ENCODE measurements at regions not wholly inside any gene's neighbourhood (a gene's known extent, or its start where the extent isn't known, plus 50 kb on each side); places are given as distances from the start of the nearest gene placed in this dataset.

- intact Hi-C loops (cut with micrococcal nuclease), result no loop called here
- Histone ChIP-seq H3K27ac (ENCODE audit: low read depth in 1 of 2, low read length in 2 of 2) (no peak overlapping the region), H2AFZ (ENCODE audit: insufficient read depth, low read depth, low read length, poor library complexity, severe bottlenecking) (no peak overlapping the region), H3K9ac (ENCODE audit: insufficient read depth, low read length, poor library complexity, severe bottlenecking) (no peak overlapping the region), H3K79me2 (ENCODE audit: insufficient read depth, low read length) (peaks cover 10% of the 10 kb centered on the region), H3K36me3 (replicated peaks in 1 of 2; ENCODE audit: control insufficient read depth in 1 of 2, insufficient read depth in 2 of 2, low read length in 2 of 2) (peaks cover 50 to 67% of the 10 kb centered on the region in 2 donors), H3K4me3 (replicated peaks in 1 of 3; ENCODE audit: low read depth in 2 of 3, low read length in 3 of 3) (no peak overlapping the region), H3K27me3 (ENCODE audit: control insufficient read depth in 2 of 2, insufficient read depth in 2 of 2, low read length in 2 of 2) (no peaks in the 10 kb centered on the region), H3K4me1 (ENCODE audit: control insufficient read depth in 1 of 2, insufficient read depth in 2 of 2, low read length in 2 of 2) (peaks cover 18 to 22% of the 10 kb centered on the region in 2 donors), H3K4me2 (replicated peaks; ENCODE audit: extremely low read depth, low read length, poor library complexity, severe bottlenecking) (no peak overlapping the region), H4K20me1 (ENCODE audit: insufficient read depth, low read length) (peaks cover 95% of the 10 kb centered on the region), H3K9me3 (replicated peaks in 1 of 2; ENCODE audit: control insufficient read depth in 1 of 2, insufficient read depth in 1 of 2, low read length in 2 of 2) (no peaks in the 10 kb centered on the region)
- Mint-ChIP-seq H3K36me3 (peaks cover 36 to 41% of the 10 kb centered on the region in 2 donors), H3K27ac (no peak overlapping the region), H3K27me3 (ENCODE audit: low read depth in 3 of 3) (peaks cover 0 to 9% (median 0%) of the 10 kb centered on the region in 3 donors), H3K4me1 (peaks cover 21% of the 10 kb centered on the region), H3K9me3 (no peaks in the 10 kb centered on the region), H3K4me3 (no peak overlapping the region)
- TF ChIP-seq CTCF (IDR thresholded peaks at IDR 0.05), result no peak
- WGBS (ENCODE audit: insufficient coverage), result 88% methylated on average over 3 of the region's 8 CpGs
- no peak for DNase-seq
These were observed 133.5 kb downstream of the NCOR2 start for GRCh38 chr12:124433879-124434278.

GRCh38 chr12:124433147-124433874, 134.1 kb downstream of the NCOR2 start:
- peaks cover 95% of the 10 kb centered on the region for H4K20me1 ChIP-seq (ENCODE audit: insufficient read depth, low read length)
- WGBS (ENCODE audit: insufficient coverage), result 80% methylated on average over 17 of the region's 22 CpGs
- no peaks in the 10 kb centered on the region for H3K9me3 ChIP-seq (replicated peaks in 1 of 2; ENCODE audit: control insufficient read depth in 1 of 2, insufficient read depth in 1 of 2, low read length in 2 of 2)
- Mint-ChIP-seq H3K27ac (peak overlapping the region in 6 of 7 donors; percentile 42 to 73 (median 60)), H3K36me3 (peaks cover 42 to 47% of the 10 kb centered on the region in 2 donors), H3K9me3 (no peaks in the 10 kb centered on the region), H3K27me3 (ENCODE audit: low read depth in 3 of 3) (peaks cover 0 to 9% (median 0%) of the 10 kb centered on the region in 3 donors), H3K4me1 (peaks cover 21% of the 10 kb centered on the region), H3K4me3 (no peak overlapping the region)
- no peak overlapping the region for H3K4me3 ChIP-seq (replicated peaks in 1 of 3; ENCODE audit: low read depth in 2 of 3, low read length in 3 of 3)
- H3K27ac ChIP-seq (ENCODE audit: low read depth in 1 of 2, low read length in 2 of 2), result peak overlapping the region; percentile 1 to 49
- H3K79me2 ChIP-seq (ENCODE audit: insufficient read depth, low read length), result peaks cover 10% of the 10 kb centered on the region
- H3K9ac ChIP-seq (ENCODE audit: insufficient read depth, low read length, poor library complexity, severe bottlenecking), result no peak overlapping the region
- TF ChIP-seq CTCF (IDR thresholded peaks at IDR 0.05), result no peak
- intact Hi-C loops (cut with micrococcal nuclease), result no loop called here
- H3K27me3 ChIP-seq (ENCODE audit: control insufficient read depth in 2 of 2, insufficient read depth in 2 of 2, low read length in 2 of 2), result no peaks in the 10 kb centered on the region
- H3K4me1 ChIP-seq (ENCODE audit: control insufficient read depth in 1 of 2, insufficient read depth in 2 of 2, low read length in 2 of 2), result peaks cover 18 to 22% of the 10 kb centered on the region in 2 donors
- H2AFZ ChIP-seq (ENCODE audit: insufficient read depth, low read depth, low read length, poor library complexity, severe bottlenecking), result no peak overlapping the region
- peaks cover 54 to 67% of the 10 kb centered on the region in 2 donors for H3K36me3 ChIP-seq (replicated peaks in 1 of 2; ENCODE audit: control insufficient read depth in 1 of 2, insufficient read depth in 2 of 2, low read length in 2 of 2)
- no peak overlapping the region for H3K4me2 ChIP-seq (replicated peaks; ENCODE audit: extremely low read depth, low read length, poor library complexity, severe bottlenecking)
- peak in 2 of 3 donors; percentile 36 to 58 for DNase-seq
